SK-MEL-5 (cell line): ENCODE measurements at regions not wholly inside any gene's neighbourhood (a gene's known extent, or its start where the extent isn't known, plus 50 kb on each side); places are given as distances from the start of the nearest gene placed in this dataset.

Experiments
- DNase-seq: peaks from one replicate; pipeline ENCODE4 v3.0.0-alpha.2; 2016; ENCODE audit warnings: low read depth, low spot score
- in situ Hi-C: cut with HindIII; loops from 2 replicates; pipeline ENCODE4 v1.10.0; 2016; ENCODE audit warnings: low sequenced_read_pairs, high pct_unique_total_duplicates, low pct_unique_long_range_greater_than_20kb

- no peak for DNase-seq
- in situ Hi-C loops: no loop called here
These were observed 265.1 kb downstream of the ETAA1 start for GRCh38 chr2:67662222-67662621.

GRCh38 chr2:67663776-67664175 is 266.6 kb downstream of the ETAA1 start:
- no peak for DNase-seq
- in situ Hi-C loops: no loop called here

GRCh38 chr2:67666386-67667053 is 269.4 kb downstream of the ETAA1 start:
- DNase-seq: no peak
- in situ Hi-C loops: no loop called here

GRCh38 chr2:67667054-67667908 is 270.1 kb downstream of the ETAA1 start:
- in situ Hi-C loops: no loop called here

GRCh38 chr2:67668538-67668937 is 271.4 kb downstream of the ETAA1 start:
- no peak for DNase-seq

More at GRCh38 chr2:67667054-67667908, 270.1 kb downstream of the ETAA1 start:
- DNase-seq: no peak

GRCh38 chr2:67669168-67669567 is 272.0 kb downstream of the ETAA1 start:
- no peak for DNase-seq
- in situ Hi-C loops: no loop called here

More at GRCh38 chr2:67668538-67668937, 271.4 kb downstream of the ETAA1 start:
- in situ Hi-C loops: no loop called here

- in situ Hi-C loops: no loop called here
- no peak for DNase-seq
These were observed 272.6 kb downstream of the ETAA1 start for GRCh38 chr2:67669766-67670165.

GRCh38 chr2:67670747-67671183 is 273.6 kb downstream of the ETAA1 start:
- no peak for DNase-seq
- in situ Hi-C loops: no loop called here

GRCh38 chr2:67671464-67672450 is 274.6 kb downstream of the ETAA1 start:
- in situ Hi-C loops: no loop called here
- DNase-seq: no peak

GRCh38 chr2:67674668-67675067 is 277.5 kb downstream of the ETAA1 start:
- no peak for DNase-seq

GRCh38 chr2:67684991-67685390 is 287.9 kb downstream of the ETAA1 start:
- DNase-seq: no peak
- in situ Hi-C loops: no loop called here

More at GRCh38 chr2:67674668-67675067, 277.5 kb downstream of the ETAA1 start:
- in situ Hi-C loops: no loop called here

- in situ Hi-C loops: no loop called here
These were observed 289.1 kb downstream of the ETAA1 start for GRCh38 chr2:67686254-67686653.

GRCh38 chr2:67689186-67689585 is 292.1 kb downstream of the ETAA1 start:
- in situ Hi-C loops: no loop called here
- no peak for DNase-seq

More at GRCh38 chr2:67686254-67686653, 289.1 kb downstream of the ETAA1 start:
- DNase-seq: no peak

- in situ Hi-C loops: no loop called here
- no peak for DNase-seq
These were observed 292.5 kb downstream of the ETAA1 start for GRCh38 chr2:67689651-67690050.

- in situ Hi-C loops: no loop called here
- DNase-seq: no peak
These were observed 297.3 kb downstream of the ETAA1 start for GRCh38 chr2:67694445-67694844.

- in situ Hi-C loops: no loop called here
- no peak for DNase-seq
These were observed 303.9 kb downstream of the ETAA1 start for GRCh38 chr2:67701011-67701410.

GRCh38 chr2:67702284-67702683 is 305.2 kb downstream of the ETAA1 start:
- no peak for DNase-seq

GRCh38 chr2:67702937-67703336 is 305.8 kb downstream of the ETAA1 start:
- no peak for DNase-seq
- in situ Hi-C loops: no loop called here

More at GRCh38 chr2:67702284-67702683, 305.2 kb downstream of the ETAA1 start:
- in situ Hi-C loops: no loop called here
